Body of pancreas (tissue), 4 donors: ENCODE measurements at regions not wholly inside any gene's neighbourhood (a gene's known extent, or its start where the extent isn't known, plus 50 kb on each side); places are given as distances from the start of the nearest gene placed in this dataset.

Source experiments
- POLR2A ChIP-seq, 3 donors: fragments of 450-650 bp; IDR thresholded peaks; one replicate each; pipeline ENCODE4 v1.6.1; 2016; ENCODE audit warnings: antibody characterized with exemption in 3 of 3, mild to moderate bottlenecking in 2 of 3
- TF ChIP-seq, protein P1 (sequence below), 7 experiments: fragments of 450-650 bp in 4 of 7; fragments of 200-600 bp in 3 of 7; sonication (generic) in 3 of 7; IDR thresholded peaks; one replicate each; pipeline ENCODE4 v1.5.1; 2016 to 2019; ENCODE audit warnings: antibody characterized with exemption in 7 of 7

DNA sequence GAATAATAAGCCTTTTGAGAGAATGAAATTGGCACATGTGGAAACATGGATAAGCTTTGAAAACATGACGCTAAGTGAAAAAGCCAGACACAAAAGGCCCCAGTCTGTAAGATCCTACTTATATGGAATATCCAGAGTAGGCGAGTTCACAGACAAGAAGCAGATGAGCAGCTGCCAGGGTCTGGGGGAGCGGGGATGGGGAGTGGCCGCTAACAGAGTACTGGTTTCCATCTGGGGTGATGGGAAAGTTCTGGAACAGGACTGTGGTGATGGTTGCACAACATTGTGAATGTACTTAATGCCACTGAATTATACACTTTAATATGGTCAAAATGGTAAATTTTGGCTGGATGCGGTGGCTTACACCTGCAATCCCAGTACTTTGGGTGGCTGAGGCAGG, 126.5 kb downstream of the SPATA19 start:
- TF ChIP-seq, protein P1, sequence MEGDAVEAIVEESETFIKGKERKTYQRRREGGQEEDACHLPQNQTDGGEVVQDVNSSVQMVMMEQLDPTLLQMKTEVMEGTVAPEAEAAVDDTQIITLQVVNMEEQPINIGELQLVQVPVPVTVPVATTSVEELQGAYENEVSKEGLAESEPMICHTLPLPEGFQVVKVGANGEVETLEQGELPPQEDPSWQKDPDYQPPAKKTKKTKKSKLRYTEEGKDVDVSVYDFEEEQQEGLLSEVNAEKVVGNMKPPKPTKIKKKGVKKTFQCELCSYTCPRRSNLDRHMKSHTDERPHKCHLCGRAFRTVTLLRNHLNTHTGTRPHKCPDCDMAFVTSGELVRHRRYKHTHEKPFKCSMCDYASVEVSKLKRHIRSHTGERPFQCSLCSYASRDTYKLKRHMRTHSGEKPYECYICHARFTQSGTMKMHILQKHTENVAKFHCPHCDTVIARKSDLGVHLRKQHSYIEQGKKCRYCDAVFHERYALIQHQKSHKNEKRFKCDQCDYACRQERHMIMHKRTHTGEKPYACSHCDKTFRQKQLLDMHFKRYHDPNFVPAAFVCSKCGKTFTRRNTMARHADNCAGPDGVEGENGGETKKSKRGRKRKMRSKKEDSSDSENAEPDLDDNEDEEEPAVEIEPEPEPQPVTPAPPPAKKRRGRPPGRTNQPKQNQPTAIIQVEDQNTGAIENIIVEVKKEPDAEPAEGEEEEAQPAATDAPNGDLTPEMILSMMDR (IDR thresholded peaks at IDR 0.05) = no peak
- no peak for TF ChIP-seq POLR2A (IDR thresholded peaks at IDR 0.05)
